Small intestine (tissue), 7 donors: ENCODE measurements at regions not wholly inside any gene's neighbourhood (a gene's known extent, or its start where the extent isn't known, plus 50 kb on each side); places are given as distances from the start of the nearest gene placed in this dataset.

Experiments
- DNase-seq, 2 donors: peaks; one replicate each; pipeline versions ENCODE4 v3.0.0 to v3.0.0-alpha.2; 2013
- FAIRE-seq: peaks from 2 replicates; lab custom pipeline; 2012; peaks lifted over from hg19 to GRCh38; lab: Jason Lieb, UNC
- H3K27ac ChIP-seq, 3 donors: one replicate each; pipeline ENCODE4 v1.5.1; 2013; ENCODE audit warnings: low read length in 2 of 3, mild to moderate bottlenecking in 2 of 3, control low read depth in 1 of 3, inconsistent platforms in 1 of 3, low read depth in 1 of 3, moderate library complexity in 1 of 3
- H3K27me3 ChIP-seq, 3 donors: one replicate each; pipeline ENCODE4 v1.6.1; 2013; ENCODE audit warnings: low read length in 3 of 3, inconsistent platforms in 1 of 3; ENCODE audit not compliant: control insufficient read depth in 3 of 3, insufficient read depth in 3 of 3
- H3K36me3 ChIP-seq, 3 donors: one replicate each; pipeline ENCODE4 v1.6.1; 2013; ENCODE audit warnings: low read length in 3 of 3, inconsistent platforms in 1 of 3, low read depth in 1 of 3, mild to moderate bottlenecking in 1 of 3, moderate library complexity in 1 of 3; ENCODE audit not compliant: control insufficient read depth in 3 of 3, insufficient read depth in 2 of 3
- H3K4me1 ChIP-seq, 3 donors: one replicate each; pipeline ENCODE4 v1.6.1; 2013; ENCODE audit warnings: low read length in 2 of 3, inconsistent platforms in 1 of 3, low read depth in 1 of 3, mild to moderate bottlenecking in 1 of 3, moderate library complexity in 1 of 3; ENCODE audit not compliant: control insufficient read depth in 3 of 3, insufficient read depth in 2 of 3
- H3K4me3 ChIP-seq, 3 donors: one replicate each; pipeline ENCODE4 v1.5.1; 2013; ENCODE audit warnings: low read length in 3 of 3, control low read depth in 1 of 3, inconsistent platforms in 1 of 3, low read depth in 1 of 3, mild to moderate bottlenecking in 1 of 3, moderate library complexity in 1 of 3
- H3K9me3 ChIP-seq, 2 donors: one replicate each; pipeline ENCODE4 v1.6.1; 2013; ENCODE audit warnings: low read depth in 1 of 2, low read length in 1 of 2; ENCODE audit not compliant: control insufficient read depth in 2 of 2, insufficient read depth in 1 of 2
- WGBS, 3 donors: extraction: QIAGEN DNeasy Blood & Tissue Kit; methylation state at CpG; one replicate each; pipeline ENCODE4 v1.1.7; 2013; 5-methylcytosine and 5-hydroxymethylcytosine counted together
- donor health status: healthy with polysubstance abuse.
- donor health status: control.
- donor health status: control.
- donor health status: Bipolar disorder and iron deficiency.
- donor health status: healthy.

GRCh38 chr17:77858291-77859034 is 100.0 kb upstream of the TNRC6C start:
- WGBS, 3 donors: 66 to 74% (median 73%) methylated on average over 5 of the region's 5 CpGs
- Histone ChIP-seq H3K9me3 (no peaks in the 10 kb centered on the region), H3K36me3 (no peaks in the 10 kb centered on the region), H3K27me3 (no peaks in the 10 kb centered on the region), H3K27ac (no peak overlapping the region), H3K4me1 (peaks cover 0 to 2% (median 0%) of the 10 kb centered on the region in 3 donors), H3K4me3 (no peak overlapping the region)
- DNase-seq (no peak), FAIRE-seq (no peak)

GRCh38 chr17:77859035-77859810 is 99.3 kb upstream of the TNRC6C start:
- FAIRE-seq (no peak), DNase-seq (no peak)
- H3K4me1 ChIP-seq: peaks cover 0 to 8% (median 0%) of the 10 kb centered on the region in 3 donors
- no peak overlapping the region for H3K27ac ChIP-seq
- no peak overlapping the region for H3K4me3 ChIP-seq
- H3K27me3 ChIP-seq: no peaks in the 10 kb centered on the region
- H3K9me3 ChIP-seq: no peaks in the 10 kb centered on the region
- H3K36me3 ChIP-seq: no peaks in the 10 kb centered on the region
- 62 to 68% (median 68%) methylated on average over 7 of the region's 7 CpGs for WGBS, 3 donors

GRCh38 chr17:77861133-77861695 is 97.3 kb upstream of the TNRC6C start:
- no peaks in the 10 kb centered on the region for H3K36me3 ChIP-seq
- H3K9me3 ChIP-seq: no peaks in the 10 kb centered on the region
- no peak overlapping the region for H3K27ac ChIP-seq
- no peaks in the 10 kb centered on the region for H3K27me3 ChIP-seq
- WGBS, 3 donors: 87 to 96% (median 88%) methylated on average over 1 of the region's 1 CpG
- no peak for DNase-seq
- peaks cover 0 to 14% (median 0%) of the 10 kb centered on the region in 3 donors for H3K4me1 ChIP-seq
- FAIRE-seq: no peak
- no peak overlapping the region for H3K4me3 ChIP-seq

GRCh38 chr17:77861981-77862645 is 96.4 kb upstream of the TNRC6C start:
- Histone ChIP-seq H3K9me3 (no peaks in the 10 kb centered on the region), H3K4me1 (peaks cover 0 to 14% (median 0%) of the 10 kb centered on the region in 3 donors), H3K27ac (no peak overlapping the region), H3K4me3 (no peak overlapping the region), H3K36me3 (no peaks in the 10 kb centered on the region), H3K27me3 (no peaks in the 10 kb centered on the region)
- FAIRE-seq (no peak), DNase-seq (no peak)
- WGBS, 3 donors: 83 to 88% (median 86%) methylated on average over 13 of the region's 13 CpGs

- H3K27ac ChIP-seq: peak overlapping the region in 1 of 3 donors; percentile 4
- peaks cover 0 to 6% (median 0%) of the 10 kb centered on the region in 3 donors for H3K27me3 ChIP-seq
- peaks cover 0 to 14% (median 0%) of the 10 kb centered on the region in 3 donors for H3K4me1 ChIP-seq
- H3K4me3 ChIP-seq: no peak overlapping the region
- H3K36me3 ChIP-seq: no peaks in the 10 kb centered on the region
- FAIRE-seq (no peak), DNase-seq (no peak)
- no peaks in the 10 kb centered on the region for H3K9me3 ChIP-seq
- WGBS, 3 donors: 64 to 75% (median 66%) methylated on average over 14 of the region's 14 CpGs
Measured at GRCh38 chr17:77862890-77863813, 95.4 kb upstream of the TNRC6C start.

- peaks cover 0 to 14% (median 0%) of the 10 kb centered on the region in 3 donors for H3K4me1 ChIP-seq
- no peaks in the 10 kb centered on the region for H3K9me3 ChIP-seq
- H3K27me3 ChIP-seq: peaks cover 0 to 6% (median 0%) of the 10 kb centered on the region in 3 donors
- FAIRE-seq (no peak), DNase-seq (peak; percentile 53 to 60)
- WGBS, 3 donors: 3 to 24% (median 16%) methylated on average over 7 to 12 of the region's 12 CpGs
- H3K4me3 ChIP-seq: no peak overlapping the region
- no peaks in the 10 kb centered on the region for H3K36me3 ChIP-seq
- peak overlapping the region; percentile 4 to 51 (median 17) for H3K27ac ChIP-seq
Measured at GRCh38 chr17:77863814-77864161, 94.7 kb upstream of the TNRC6C start.

- FAIRE-seq: no peak
- 33 to 50% (median 37%) methylated on average over 20 to 21 of the region's 21 CpGs for WGBS, 3 donors
- H3K4me3 ChIP-seq: no peak overlapping the region
- no peak for DNase-seq
- peaks cover 0 to 14% (median 0%) of the 10 kb centered on the region in 3 donors for H3K4me1 ChIP-seq
- no peaks in the 10 kb centered on the region for H3K9me3 ChIP-seq
- H3K36me3 ChIP-seq: no peaks in the 10 kb centered on the region
- peaks cover 0 to 6% (median 0%) of the 10 kb centered on the region in 3 donors for H3K27me3 ChIP-seq
- peak overlapping the region; percentile 17 to 51 (median 32) for H3K27ac ChIP-seq
Measured at GRCh38 chr17:77864234-77865111, 94.0 kb upstream of the TNRC6C start.
